Cardiac septum (tissue), 1 donor: ENCODE measurements at regions not wholly inside any gene's neighbourhood (a gene's known extent, or its start where the extent isn't known, plus 50 kb on each side); places are given as distances from the start of the nearest gene placed in this dataset.
"Not testable (repeated sequence)": the region's sequence is repeated elsewhere in the genome, so short reads cannot be mapped to it uniquely, and the experiment has no call there.

Source experiments
- DNase-seq: peaks from one replicate; pipeline ENCODE4 v3.0.0-alpha.2; 2020; ENCODE audit warnings: low spot score
- intact Hi-C: fragments of 100-400 bp; cut with DNase I; formaldehyde crosslinking; loops from one replicate; pipeline ENCODE4 v1.14.0; 2022
- donor health status: DM: no; HTN: no; CAD: no.

DNA sequence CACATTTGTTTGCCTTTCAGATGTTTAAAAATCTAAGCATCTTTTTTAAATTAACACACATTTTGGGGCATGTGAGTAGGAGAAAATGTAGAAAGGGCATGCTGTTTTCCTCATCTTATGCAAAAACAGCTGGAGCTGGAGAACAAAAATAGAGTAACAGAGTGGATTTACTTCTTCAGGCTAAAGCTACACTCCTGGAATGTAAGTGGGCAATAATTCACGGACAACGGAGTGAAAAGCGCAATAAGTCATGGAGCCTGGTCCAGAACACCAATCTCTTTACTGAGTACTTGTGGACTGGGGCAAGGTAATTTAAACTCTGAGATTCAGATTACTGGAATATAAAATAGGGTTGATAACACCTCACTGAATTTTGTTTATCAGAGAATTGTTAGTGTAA is 1018.8 kb upstream of the HS3ST1 start:
- DNase-seq = no peak
- intact Hi-C loops = no loop called here

DNA sequence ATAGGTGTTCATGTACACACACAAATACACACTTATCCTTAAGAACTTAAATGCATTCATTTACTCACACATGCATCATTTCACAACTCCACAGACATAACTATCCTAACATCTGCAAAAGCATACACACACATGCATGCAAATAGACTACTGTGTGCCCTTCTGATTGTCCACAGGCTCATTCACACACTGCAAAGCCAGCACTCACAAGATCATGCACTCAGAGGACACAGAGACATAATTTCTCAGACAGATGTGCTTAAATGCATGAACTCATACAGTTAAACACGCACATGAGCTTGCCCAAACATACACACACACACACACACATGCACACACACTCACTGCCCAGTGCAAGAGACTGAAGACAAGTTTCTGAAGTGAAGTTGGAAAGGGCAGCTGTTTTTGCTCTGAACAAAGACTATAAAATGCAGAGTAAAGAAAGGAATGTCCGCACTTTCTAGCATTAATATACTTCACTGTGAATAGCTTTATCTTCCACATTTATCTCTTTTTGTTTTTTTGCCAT is 1018.0 kb upstream of the HS3ST1 start:
- intact Hi-C loops = no loop called here
- DNase-seq = no peak

DNA sequence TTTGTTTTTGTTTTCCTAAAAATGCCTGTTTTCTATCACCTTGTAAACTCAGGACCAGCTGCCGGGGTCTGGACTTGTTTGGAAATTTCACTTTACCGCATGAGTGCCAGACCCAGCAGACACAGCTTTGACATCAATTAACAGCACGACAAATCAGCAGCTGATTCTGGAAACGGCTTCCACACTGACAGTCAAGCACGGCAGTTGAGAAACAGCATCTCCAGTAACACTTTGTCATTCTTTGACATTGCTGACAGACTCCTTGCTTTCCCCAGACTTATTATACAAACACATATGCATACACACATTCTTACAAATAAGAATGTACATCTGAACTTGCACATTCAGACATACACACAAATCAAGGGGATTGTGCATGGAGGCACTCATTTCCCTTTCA is 1017.6 kb upstream of the HS3ST1 start:
- DNase-seq = no peak

DNA sequence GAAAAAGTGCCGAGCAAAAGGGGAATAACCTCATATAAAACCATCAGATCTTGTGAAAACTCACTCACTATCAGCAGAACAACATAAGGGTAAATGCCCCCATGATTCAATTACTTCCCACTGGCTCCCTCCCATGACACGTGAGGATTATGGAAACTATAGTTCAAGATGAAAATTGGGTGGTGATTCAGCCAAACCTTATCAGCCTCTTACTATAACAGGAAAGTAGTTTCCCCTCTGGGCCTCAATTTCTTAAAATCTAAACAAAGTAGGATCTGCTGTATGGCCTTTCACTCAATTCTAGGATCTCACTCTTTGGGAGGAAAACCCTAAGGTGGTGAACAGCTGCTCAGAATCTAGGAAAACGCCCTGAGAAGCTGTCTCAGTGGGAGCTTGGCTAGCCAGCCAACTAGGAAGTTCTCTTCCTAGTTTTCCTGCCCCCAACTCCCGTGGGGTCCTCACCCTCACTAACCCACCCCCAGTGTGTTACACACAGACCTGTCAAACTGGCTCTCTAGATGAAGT is 1017.1 kb upstream of the HS3ST1 start:
- no peak for DNase-seq
- intact Hi-C loops = no loop called here

More for the DNA sequence above, 1017.6 kb upstream of the HS3ST1 start:
- intact Hi-C loops = no loop called here

DNA sequence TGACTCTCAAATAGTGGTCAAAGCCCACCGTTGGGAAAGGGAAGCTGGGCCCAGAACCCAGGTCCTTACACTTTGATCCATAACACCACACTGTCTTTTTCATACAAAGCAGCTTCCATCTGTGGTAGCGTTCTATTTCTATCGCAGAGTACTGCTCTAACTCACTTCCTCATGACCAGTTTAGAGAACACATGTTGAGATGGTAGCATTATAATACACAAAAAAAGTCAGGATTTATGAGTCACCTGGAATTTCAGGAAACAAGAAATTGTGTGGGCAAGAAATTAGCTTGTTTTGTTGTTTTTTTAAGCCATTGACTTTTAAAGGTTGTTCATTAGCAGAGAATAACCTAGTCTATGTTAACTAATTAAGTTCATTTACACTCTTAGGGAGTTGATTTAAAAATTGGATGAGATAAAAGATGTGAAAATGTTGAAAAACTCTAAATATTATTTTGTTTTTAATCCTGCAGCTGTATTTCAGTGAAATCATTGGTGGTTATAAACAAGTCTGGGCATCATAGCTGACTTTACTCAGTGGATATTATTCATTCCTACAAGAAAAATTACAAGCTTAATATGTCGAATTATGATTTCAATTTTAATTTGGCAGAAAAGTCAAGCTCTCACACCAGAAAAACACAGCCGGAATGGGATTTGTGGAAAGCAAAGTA is 1011.1 kb upstream of the HS3ST1 start:
- no peak for DNase-seq
- intact Hi-C loops = no loop called here

DNA sequence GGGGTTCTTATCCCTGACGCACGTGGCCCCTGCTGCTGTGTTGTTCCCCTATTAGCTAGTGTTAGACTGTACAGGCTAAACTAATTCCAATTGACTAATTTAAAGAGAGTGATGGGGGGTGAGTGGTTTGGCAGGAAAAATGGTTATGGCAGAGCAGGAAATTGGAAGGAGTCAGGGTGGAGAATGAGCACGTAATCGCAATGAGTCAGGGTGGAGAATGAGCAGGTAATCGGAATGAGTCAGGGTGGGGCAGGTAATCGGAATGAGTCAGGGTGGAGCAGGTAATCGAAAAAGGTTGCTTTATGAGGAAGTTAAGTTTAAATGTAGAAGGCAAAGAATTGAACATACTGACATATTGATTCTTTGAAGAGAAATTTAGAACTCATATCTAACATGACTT is 1002.6 kb upstream of the HS3ST1 start:
- intact Hi-C loops, DNase-seq: not testable (repeated sequence)

DNA sequence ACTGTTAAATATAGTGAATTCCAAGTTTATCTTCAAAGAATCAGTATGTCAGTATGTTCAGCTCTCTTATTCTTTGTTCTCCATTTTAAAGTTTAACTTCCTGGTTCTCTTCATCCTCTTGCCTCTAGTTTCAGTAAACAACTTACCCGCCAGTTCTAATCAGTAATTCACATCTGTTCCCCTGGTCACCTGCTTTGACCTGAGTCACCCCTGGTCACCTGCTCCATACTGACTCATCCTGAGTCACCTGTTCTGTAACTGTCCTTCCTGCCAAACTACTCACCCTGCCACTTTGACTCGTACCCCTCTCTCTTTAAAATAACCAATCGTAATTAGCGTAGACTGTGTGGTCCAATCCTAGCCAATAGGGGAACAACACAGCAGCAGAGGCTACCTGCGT is 992.7 kb upstream of the HS3ST1 start:
- intact Hi-C loops = no loop called here

DNA sequence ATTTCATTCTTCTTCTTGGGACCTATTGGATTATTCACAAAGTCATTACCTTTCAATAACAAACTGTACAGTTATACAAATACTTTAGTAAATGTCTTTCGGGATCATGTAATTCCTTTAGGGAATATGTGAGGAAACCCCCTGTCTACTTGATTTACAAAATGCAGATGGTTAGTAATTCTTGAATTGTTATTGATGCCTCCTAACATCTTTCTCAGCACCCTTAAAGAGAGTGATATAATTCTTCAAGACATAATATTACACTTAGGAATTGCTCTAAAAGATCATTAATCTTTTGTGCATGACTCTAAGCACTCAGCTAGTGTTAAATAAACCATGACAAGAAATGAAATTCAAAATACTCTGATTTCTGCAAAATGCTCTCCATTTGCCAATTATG is 988.1 kb upstream of the HS3ST1 start:
- no peak for DNase-seq
- intact Hi-C loops = loop anchor here (10.0 kb wide), 1 partner anchor 242 kb away; no protein-coding TSS in a partner anchor

More for the DNA sequence above, 992.7 kb upstream of the HS3ST1 start:
- no peak for DNase-seq

DNA sequence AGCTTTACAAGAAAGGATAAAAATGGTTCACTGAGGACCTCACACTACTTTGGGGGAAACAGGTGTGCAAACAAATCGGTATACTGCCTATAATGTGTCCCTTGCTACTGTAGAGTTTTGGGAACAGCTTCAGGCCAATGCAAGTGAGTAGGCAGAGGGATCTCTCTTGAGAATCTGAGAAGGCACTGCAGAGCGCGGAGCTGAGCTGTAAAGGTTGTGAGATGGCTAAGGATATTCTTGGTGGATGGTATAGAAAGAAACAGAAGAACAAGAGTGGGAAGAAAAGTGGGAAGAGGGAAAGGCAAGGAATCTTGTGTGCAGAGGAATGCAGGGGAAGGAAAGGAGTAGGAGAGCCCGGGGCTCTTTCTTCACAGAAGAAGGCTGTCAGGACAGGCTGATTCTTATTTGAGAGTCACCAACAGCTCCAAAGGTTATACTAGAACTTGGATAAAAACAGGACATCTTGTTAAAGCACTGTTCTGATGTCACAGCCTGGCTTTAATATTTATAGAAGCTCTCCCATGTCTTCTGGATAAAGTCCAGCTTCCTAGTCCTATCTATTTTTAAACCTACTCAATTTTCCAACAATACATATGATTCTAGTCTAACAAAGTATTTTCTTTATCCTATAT is 985.6 kb upstream of the HS3ST1 start:
- no peak for DNase-seq
- intact Hi-C loops = loop anchor here (10.0 kb wide), 1 partner anchor 239 kb away; no protein-coding TSS in a partner anchor

DNA sequence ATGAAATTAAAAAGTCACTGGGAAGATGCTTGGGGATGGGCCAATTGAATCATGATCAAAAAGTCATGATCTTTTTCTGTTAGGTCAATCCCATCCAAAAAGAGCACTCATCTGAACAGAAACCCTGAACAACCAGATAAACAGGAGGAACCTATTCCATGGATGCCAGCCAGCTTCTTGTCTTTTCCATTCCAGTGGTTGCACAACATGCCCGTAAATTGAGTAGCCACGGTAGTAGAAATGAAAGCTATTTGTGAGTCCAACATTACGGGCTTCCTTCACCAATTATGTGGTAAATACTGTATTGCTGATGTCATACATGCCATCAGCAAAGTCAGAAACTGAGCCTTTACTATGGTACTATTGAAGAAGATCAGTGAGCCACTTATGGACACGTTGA is 982.4 kb upstream of the HS3ST1 start:
- intact Hi-C loops = loop anchor here (10.0 kb wide), 1 partner anchor 236 kb away; no protein-coding TSS in a partner anchor
- DNase-seq = no peak

DNA sequence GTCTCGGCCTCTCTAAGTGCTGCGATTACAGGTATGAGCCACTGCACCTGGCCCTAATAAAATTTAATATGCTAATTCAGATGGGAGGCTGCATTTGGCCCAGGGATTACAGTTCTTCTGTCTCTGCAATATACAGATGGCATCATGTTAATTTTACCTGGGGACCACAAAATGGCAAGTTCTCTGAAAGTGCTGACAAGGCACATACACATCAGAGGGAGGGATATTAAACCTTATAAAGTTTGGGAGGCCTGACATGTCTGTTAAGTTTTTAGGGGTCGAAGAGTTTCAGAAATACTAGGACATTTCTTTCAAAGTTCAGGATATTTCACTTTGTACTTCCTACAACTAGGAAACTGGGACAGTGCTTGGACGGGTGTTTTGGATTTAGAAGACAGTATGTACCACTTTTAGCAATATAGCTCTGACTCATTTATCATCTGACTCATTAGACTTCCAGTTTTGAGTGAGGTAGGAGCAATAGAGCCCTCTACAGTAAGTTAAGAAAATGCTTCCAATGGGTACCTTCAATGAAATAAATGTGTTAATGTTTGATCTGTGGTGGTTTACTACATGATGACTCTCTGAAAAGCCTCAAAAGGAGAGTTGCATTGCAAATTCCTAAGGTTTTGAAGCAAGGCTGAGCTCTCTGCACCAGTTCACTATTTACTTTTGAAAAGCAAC is 981.0 kb upstream of the HS3ST1 start:
- no peak for DNase-seq
- intact Hi-C loops = loop anchor here (10.0 kb wide), 1 partner anchor 235 kb away; no protein-coding TSS in a partner anchor

DNA sequence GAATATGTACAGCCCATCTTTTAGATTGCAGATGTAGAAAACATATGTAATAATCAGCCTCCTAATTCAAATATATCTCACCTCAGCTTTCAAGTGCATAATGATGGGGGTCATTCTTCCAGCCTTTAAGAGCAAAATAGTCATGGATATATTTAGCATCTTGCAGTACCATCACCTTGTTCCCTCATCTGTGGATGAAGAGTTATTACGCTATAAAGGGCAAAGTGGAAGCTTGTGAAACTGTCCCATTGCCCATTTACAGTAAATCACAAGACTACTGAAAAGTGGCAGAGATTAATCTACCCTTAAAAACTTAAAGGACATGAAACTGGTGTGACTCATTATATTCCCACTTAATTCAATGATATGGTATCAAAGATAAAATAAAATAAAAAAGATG is 979.7 kb upstream of the HS3ST1 start:
- intact Hi-C loops = no loop called here
- no peak for DNase-seq

DNA sequence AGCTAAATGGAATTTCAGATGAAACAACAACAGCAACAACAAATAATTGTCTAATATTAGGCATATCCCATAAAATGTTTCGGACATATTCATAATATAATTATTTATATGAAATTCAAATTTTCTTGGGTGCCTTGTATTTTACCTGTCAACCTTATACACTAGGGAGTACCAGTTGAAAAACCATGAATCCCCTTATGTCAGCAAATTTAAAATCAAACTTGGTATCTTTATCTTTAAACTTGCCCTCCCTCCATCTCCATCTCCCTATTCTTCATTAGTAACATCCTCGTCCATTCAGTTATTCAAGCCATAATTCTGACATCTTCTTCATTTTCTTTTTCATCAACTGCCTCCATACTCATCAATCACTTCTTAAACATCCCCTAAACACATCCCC is 974.5 kb upstream of the HS3ST1 start:
- DNase-seq = no peak
- intact Hi-C loops = no loop called here

DNA sequence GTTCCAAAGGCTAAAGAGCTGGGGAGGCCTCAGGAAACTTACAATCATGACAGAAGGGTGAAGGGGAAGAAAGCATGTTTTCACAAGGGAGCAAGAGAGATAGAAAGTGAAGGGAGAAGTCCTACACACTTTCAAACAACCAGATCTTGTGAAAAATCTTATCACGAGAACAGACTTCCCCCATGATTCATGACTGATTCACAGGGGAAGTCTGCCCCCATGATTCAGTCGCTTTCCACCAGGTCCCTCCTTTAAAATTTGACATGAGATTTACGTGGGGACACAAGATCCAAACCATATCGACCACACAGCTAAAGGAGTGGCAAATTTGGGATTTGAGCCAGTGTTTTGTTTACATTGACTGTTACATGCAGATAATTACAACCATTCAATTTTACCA is 971.1 kb upstream of the HS3ST1 start:
- DNase-seq = no peak
- intact Hi-C loops = no loop called here

DNA sequence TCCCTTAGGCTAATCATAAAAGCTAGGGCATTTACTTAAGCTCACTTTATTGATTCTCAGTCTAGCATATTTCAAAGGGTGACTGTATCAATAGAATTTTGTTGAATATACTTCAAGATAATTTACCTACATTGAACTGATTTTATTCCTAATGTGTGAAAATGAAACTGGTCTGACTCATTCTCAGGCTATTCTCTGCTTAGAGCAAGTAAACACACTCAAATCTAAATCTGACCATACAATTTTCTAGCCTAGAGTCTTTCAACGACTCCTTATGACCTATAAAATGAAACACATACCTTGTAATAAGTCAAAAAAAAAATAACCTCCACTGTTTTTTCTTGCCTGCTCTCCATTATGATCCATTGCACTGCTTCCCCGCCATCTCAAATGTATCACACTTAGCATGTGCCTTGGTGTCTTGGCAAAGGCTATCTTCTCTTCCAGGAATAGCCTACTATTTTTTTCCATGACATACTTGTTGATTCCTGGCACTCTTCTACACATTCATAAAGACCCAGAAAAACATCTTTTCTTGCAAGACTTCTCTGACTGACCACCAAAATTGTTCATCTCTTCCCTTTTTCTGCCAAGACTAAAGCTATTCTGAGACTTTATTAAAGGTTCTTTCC is 965.1 kb upstream of the HS3ST1 start:
- intact Hi-C loops = no loop called here
- DNase-seq = no peak

DNA sequence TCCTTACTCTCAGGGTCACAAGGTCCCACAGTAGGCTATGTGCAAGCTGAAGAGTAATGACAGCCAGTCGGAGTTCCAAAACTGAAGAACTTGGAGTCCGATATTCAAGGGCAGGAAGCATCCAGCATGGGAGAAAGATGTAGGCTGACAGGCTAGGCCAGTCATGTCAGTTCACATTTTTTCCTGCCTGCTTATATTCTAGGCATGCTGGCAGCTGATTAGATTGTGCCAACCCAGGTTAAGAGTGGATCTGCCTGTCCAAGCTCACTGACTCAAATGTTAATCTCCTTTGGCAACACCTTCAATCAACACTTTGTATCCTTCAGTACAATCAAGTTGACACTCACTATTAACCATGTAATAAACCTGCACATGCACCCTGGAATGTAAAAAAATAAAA is 960.9 kb upstream of the HS3ST1 start:
- DNase-seq = no peak
- intact Hi-C loops = no loop called here

DNA sequence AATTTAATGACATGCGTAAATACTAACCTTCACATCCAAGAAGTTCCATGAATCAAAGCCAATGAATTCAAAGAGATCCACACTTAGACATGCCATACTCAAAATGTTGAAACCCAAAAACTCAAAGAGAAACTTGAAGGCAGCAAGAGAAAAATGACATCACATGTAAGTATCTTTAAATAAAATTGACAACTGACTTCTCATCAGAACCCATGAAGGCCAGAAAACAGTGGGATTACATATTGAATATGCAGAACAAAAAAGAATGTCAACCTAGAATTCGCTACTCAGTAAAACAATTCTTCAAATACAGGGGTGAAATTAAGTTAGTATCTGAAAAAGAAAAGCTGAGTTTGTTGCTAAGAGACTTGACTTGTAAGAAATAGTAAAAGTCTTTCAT is 953.9 kb upstream of the HS3ST1 start:
- no peak for DNase-seq
- intact Hi-C loops = no loop called here

DNA sequence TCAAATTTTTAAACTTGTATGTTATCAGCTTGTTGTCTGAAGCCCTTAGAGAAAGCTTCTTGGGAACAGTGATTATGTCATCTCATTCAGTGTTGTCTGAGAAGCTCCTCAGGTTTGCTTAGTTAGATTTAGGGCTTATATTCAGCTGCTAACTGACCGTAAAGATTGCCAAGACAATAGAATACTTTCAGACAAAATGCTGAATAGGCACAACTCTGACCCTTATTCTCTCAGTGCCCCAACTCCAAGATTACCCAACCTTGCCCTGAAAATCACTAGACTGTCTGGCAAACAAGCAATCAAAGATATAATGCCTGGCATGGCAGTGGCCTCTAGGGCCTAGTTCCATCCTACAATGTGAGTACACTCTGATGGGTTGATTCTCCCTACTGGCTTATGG is 950.5 kb upstream of the HS3ST1 start:
- DNase-seq = no peak
- intact Hi-C loops = no loop called here

DNA sequence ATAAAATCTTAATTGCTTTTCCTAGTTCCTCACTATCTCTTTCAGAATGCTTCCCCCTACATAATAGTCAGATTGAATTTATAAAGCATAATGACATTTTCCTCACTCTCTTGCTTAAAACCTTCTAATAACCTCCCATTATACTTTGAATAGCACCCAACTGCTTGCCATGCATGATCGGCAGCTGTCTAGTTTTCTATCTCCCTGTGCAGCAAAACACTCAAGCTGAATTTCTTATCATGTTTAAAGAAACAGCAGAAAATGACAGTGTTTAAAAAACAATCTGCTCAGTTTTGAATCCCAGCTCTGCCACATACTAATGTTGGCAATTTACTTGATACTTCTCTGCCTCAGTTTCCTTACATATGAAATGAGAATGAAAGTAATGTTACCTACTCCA is 947.1 kb upstream of the HS3ST1 start:
- no peak for DNase-seq
- intact Hi-C loops = no loop called here

DNA sequence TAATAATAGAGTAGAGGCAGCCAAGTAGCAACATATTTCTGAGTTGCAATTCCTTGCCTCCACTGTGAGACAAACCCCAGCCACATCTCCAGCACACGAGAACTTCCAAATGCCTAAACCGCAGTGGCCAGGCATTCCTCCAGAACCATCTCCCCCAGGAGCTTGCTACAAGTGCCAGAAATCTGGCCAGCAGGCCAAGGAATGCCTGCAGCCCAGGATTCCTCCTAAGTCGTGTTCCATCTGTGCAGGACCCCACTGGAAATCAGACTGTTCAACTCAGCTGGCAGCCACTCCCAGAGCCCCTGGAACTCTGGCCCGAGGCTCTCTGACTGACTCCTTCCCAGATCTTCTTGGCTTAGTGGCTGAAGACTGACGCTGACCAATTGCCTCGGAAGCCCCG is 937.2 kb upstream of the HS3ST1 start:
- DNase-seq, intact Hi-C loops: not testable (repeated sequence)
